ENCODE measurements at regions not wholly inside any gene's neighbourhood (a gene's known extent, or its start where the extent isn't known, plus 50 kb on each side); places are given as distances from the start of the nearest gene placed in this dataset.

DNA sequence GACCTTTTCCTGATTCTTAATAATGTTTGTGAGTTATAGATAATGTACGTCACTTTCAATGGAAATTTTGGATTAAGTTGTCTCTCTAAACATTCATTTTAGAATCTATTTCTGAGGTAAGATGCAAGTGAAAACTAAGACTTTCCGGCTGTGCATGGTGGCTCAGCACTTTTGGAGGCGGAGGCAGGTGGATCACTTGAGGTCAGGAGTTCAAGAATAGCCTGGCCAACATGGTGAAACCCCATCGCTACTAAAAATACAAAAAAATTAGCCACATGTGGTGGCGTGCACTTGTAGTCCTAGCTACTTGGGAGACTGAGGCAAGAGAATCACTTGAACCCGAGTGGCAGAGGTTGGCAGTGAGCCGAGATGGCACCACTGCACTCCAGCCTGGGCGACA, 524.6 kb upstream of the SLIT2 start:
- TF ChIP-seq POLR2A (IDR thresholded peaks at IDR 0.05) (no peak), CTCF (IDR thresholded peaks at IDR 0.05) (no peak)

Data from testis (tissue), 2 donors.